IMR-90 (cell line): ENCODE measurements at regions not wholly inside any gene's neighbourhood (a gene's known extent, or its start where the extent isn't known, plus 50 kb on each side); places are given as distances from the start of the nearest gene placed in this dataset.
A peak's percentile ranks its signal among the peaks of the same experiment; 100 is the strongest.

Source experiments
- ATAC-seq: fragments of 200-7000 bp; cut with Tn5 transposase; 2 replicates; pipeline ENCODE4 v1.9.1; 2020; ENCODE audit warnings: low read depth, mild to moderate bottlenecking, moderate library complexity
- BruUV-seq: library from RNA; stranded (reverse); fragments of 400-500 nt; replicated peaks from 2 replicates; lab custom pipeline; 2021; lab: Mats Ljungman, UMichigan
- CTCF ChIA-PET: fragments of 300-600 bp; formaldehyde crosslinking; extraction: SDS; loops from one replicate; lab custom pipeline; 2021; ENCODE audit warnings: antibody characterized with exemption; lab: Yijun Ruan, JAX
- POLR2A ChIA-PET: fragments of 300-600 bp; sonication (Branson Sonifier 250); formaldehyde crosslinking; loops from one replicate; lab custom pipeline; 2022; ENCODE audit warnings: antibody characterized with exemption; ENCODE audit not compliant: unreplicated experiment; lab: Charles Lee
- DNase-seq: peaks from one replicate; pipeline ENCODE4 v3.0.0; 2013
- H2AFZ ChIP-seq: replicated peaks from 2 replicates; pipeline ENCODE3; 2013; ENCODE audit warnings: low read length, mild to moderate bottlenecking; ENCODE audit not compliant: poor library complexity
- H2AK5ac ChIP-seq: 2 replicates; pipeline ENCODE4 v1.6.1; 2013; ENCODE audit warnings: low read depth, low read length, inconsistent platforms
- H2AK9ac ChIP-seq: replicated peaks from 2 replicates; pipeline ENCODE3; 2013; ENCODE audit warnings: mild to moderate bottlenecking, low read depth, low read length, moderate library complexity; ENCODE audit not compliant: poor library complexity
- H2BK120ac ChIP-seq: 2 replicates; pipeline ENCODE4 v1.6.1; 2013; ENCODE audit warnings: low read depth, low read length, inconsistent platforms
- H2BK15ac ChIP-seq: 3 replicates; pipeline ENCODE4 v1.6.1; 2013; ENCODE audit warnings: low read depth, low read length, inconsistent platforms
- H2BK20ac ChIP-seq: 2 replicates; pipeline ENCODE4 v1.6.1; 2013; ENCODE audit warnings: low read depth, mild to moderate bottlenecking, inconsistent platforms, low read length, moderate library complexity
- H2BK5ac ChIP-seq: 2 replicates; pipeline ENCODE4 v1.6.1; 2013; ENCODE audit warnings: mild to moderate bottlenecking, low read depth, low read length, inconsistent platforms; ENCODE audit not compliant: poor library complexity, severe bottlenecking
- H3K14ac ChIP-seq: replicated peaks from 2 replicates; pipeline ENCODE4 v1.6.1; 2013; ENCODE audit warnings: low read depth, low read length, inconsistent platforms
- H3K18ac ChIP-seq: 2 replicates; pipeline ENCODE4 v1.6.1; 2013; ENCODE audit warnings: low read depth, low read length, control low read depth
- H3K23ac ChIP-seq: 2 replicates; pipeline ENCODE4 v1.6.1; 2013; ENCODE audit warnings: low read depth, low read length, inconsistent platforms
- H3K27ac ChIP-seq: 2 replicates; pipeline ENCODE4 v1.5.1; 2013; ENCODE audit warnings: mild to moderate bottlenecking, control low read depth, low read length; ENCODE audit not compliant: insufficient read depth
- H3K27me3 ChIP-seq: 2 replicates; pipeline ENCODE4 v1.6.1; 2013; ENCODE audit warnings: low read length; ENCODE audit not compliant: control insufficient read depth, insufficient read depth
- H3K36me3 ChIP-seq: 2 replicates; pipeline ENCODE4 v1.6.1; 2013; ENCODE audit warnings: low read length, mixed read lengths; ENCODE audit not compliant: control insufficient read depth, insufficient read depth
- H3K4ac ChIP-seq: 2 replicates; pipeline ENCODE4 v1.6.1; 2013; ENCODE audit warnings: low read depth, low read length, inconsistent platforms
- H3K4me1 ChIP-seq: 2 replicates; pipeline ENCODE4 v1.6.1; 2013; ENCODE audit warnings: low read length, mixed read lengths; ENCODE audit not compliant: control insufficient read depth, insufficient read depth
- H3K4me2 ChIP-seq: 2 replicates; pipeline ENCODE4 v1.6.1; 2013; ENCODE audit warnings: low read depth, mild to moderate bottlenecking, control low read depth, low read length, moderate library complexity
- H3K4me3 ChIP-seq: 2 replicates; pipeline ENCODE4 v1.5.1; 2013; ENCODE audit warnings: low read depth, mild to moderate bottlenecking, control low read depth, low read length, moderate library complexity; ENCODE audit not compliant: insufficient read depth
- H3K56ac ChIP-seq: 2 replicates; pipeline ENCODE4 v1.6.1; 2013; ENCODE audit warnings: low read length, inconsistent platforms; ENCODE audit not compliant: insufficient read depth; ENCODE audit errors: extremely low read depth
- H3K79me1 ChIP-seq, 2 experiments: 2 replicates each; pipeline ENCODE4 v1.6.1; 2013; ENCODE audit warnings: low read length in 2 of 2, inconsistent platforms in 1 of 2, low read depth in 1 of 2
- H3K9ac ChIP-seq: 2 replicates; pipeline ENCODE4 v1.6.1; 2013; ENCODE audit warnings: low read depth, low read length, control low read depth
- H3K9me1 ChIP-seq: 2 replicates; pipeline ENCODE4 v1.6.1; 2013; ENCODE audit warnings: low read length, inconsistent platforms; ENCODE audit not compliant: insufficient read depth
- H3K9me3 ChIP-seq: 2 replicates; pipeline ENCODE4 v1.6.1; 2013; ENCODE audit warnings: low read length; ENCODE audit not compliant: control insufficient read depth, insufficient read depth
- H4K20me1 ChIP-seq: 2 replicates; pipeline ENCODE4 v1.6.1; 2013; ENCODE audit warnings: low read length, inconsistent platforms; ENCODE audit not compliant: insufficient read depth
- H4K5ac ChIP-seq: 2 replicates; pipeline ENCODE4 v1.6.1; 2013; ENCODE audit warnings: mild to moderate bottlenecking, low read depth, low read length, control low read depth
- H4K8ac ChIP-seq, 2 experiments: 2 replicates each; pipeline ENCODE4 v1.6.1; 2013; ENCODE audit warnings: low read depth in 2 of 2, low read length in 2 of 2, control low read depth in 1 of 2, inconsistent platforms in 1 of 2
- H4K91ac ChIP-seq: 2 replicates; pipeline ENCODE4 v1.6.1; 2013; ENCODE audit warnings: low read depth, low read length, inconsistent platforms; ENCODE audit not compliant: insufficient read depth
- FOS ChIP-seq: fragments of 150-350 bp; IDR thresholded peaks from 2 replicates; pipeline ENCODE4 v1.6.1; 2016; ENCODE audit warnings: low read depth, low read length
- POLR2A ChIP-seq: IDR thresholded peaks from 2 replicates; pipeline ENCODE4 v1.6.1; 2012; ENCODE audit warnings: mild to moderate bottlenecking, low read depth, low read length
- SMC3 ChIP-seq: fragments of 150-350 bp; IDR thresholded peaks from 2 replicates; pipeline ENCODE4 v1.6.1; 2016; ENCODE audit warnings: low read depth, mild to moderate bottlenecking, antibody characterized with exemption, low read length, moderate library complexity
- WGBS, 2 experiments: methylation state at CpG; one replicate each; pipeline versions ENCODE4 v1.1.5 to v1.1.7; 2013; ENCODE audit warnings: missing lambda C conversion rate in 2 of 2; ENCODE audit not compliant: insufficient read length in 1 of 2; ENCODE audit errors: extremely low coverage in 2 of 2; 5-methylcytosine and 5-hydroxymethylcytosine counted together
- dilution Hi-C: fragments of 300-500 bp; cut with HindIII; formaldehyde crosslinking; loops from one replicate; pipeline ENCODE4 v1.14.3; 2018; ENCODE audit warnings: low sequenced_read_pairs; ENCODE audit not compliant: unreplicated experiment
- in situ Hi-C: fragments of 300-500 bp; cut with MboI; formaldehyde crosslinking; loops from 3 replicates; pipeline ENCODE4 v1.14.3; 2019; ENCODE audit warnings: low sequenced_read_pairs, inconsistent platforms, mixed read lengths
- intact Hi-C: fragments of 100-400 bp; cut with micrococcal nuclease; formaldehyde crosslinking; loops from 2 replicates; pipeline ENCODE4 v1.10.0; 2022

- no peak overlapping the region for H2AK9ac ChIP-seq
- no peaks in the 10 kb centered on the region for H3K36me3 ChIP-seq
- H2BK20ac ChIP-seq: no peak overlapping the region
- H3K9ac ChIP-seq: no peak overlapping the region
- dilution Hi-C loops (no loop called here), in situ Hi-C loops (no loop called here), intact Hi-C loops (no loop called here)
- H4K8ac ChIP-seq: no peak overlapping the region
- H2BK15ac ChIP-seq: no peak overlapping the region
- H3K56ac ChIP-seq: no peak overlapping the region
- H3K4ac ChIP-seq: 0 out of 2 replicates have a peak overlapping the region, but pooled peaks have one; percentile 64
- no peak overlapping the region for H4K91ac ChIP-seq
- no peaks in the 10 kb centered on the region for H3K27me3 ChIP-seq
- no peak overlapping the region for H2AFZ ChIP-seq
- no peak overlapping the region; the same call in 1 of the 2 replicates for H3K14ac ChIP-seq
- H3K9me1 ChIP-seq: peaks cover 10% of the 10 kb centered on the region; the same call in 1 of the 2 replicates
- no peak overlapping the region for H4K5ac ChIP-seq
- H2AK5ac ChIP-seq: 0 out of 2 replicates have a peak overlapping the region, but pooled peaks have one; percentile 83
- BruUV-seq: no TSS peak
- H3K9me3 ChIP-seq: no peaks in the 10 kb centered on the region
- no peak overlapping the region for H3K4me3 ChIP-seq
- DNase-seq (no peak), ATAC-seq (no peak)
- no peaks in the 10 kb centered on the region; the same call in 1 of the 2 replicates for H3K4me1 ChIP-seq
- no peak overlapping the region for H3K23ac ChIP-seq
- no peaks in the 10 kb centered on the region for H3K79me1 ChIP-seq
- H3K18ac ChIP-seq: no peak overlapping the region
- H2BK120ac ChIP-seq: peak overlapping the region; percentile 54; the same call in 1 of the 2 replicates
- no peak overlapping the region for H3K4me2 ChIP-seq
- TF ChIP-seq FOS (no peak), POLR2A (no peak), SMC3 (no peak)
- ChIA-PET CTCF (interaction anchor here (0.6 kb wide), 1 partner anchor 175 kb away, joined by 3 read pairs; no protein-coding TSS in a partner anchor), POLR2A (no interaction called here)
- H4K20me1 ChIP-seq: no peaks in the 10 kb centered on the region
- WGBS, 2 experiments: no CpG with 5 or more reads among the region's 2 CpGs
- H2BK5ac ChIP-seq: no peak overlapping the region
- H3K27ac ChIP-seq: no peak overlapping the region
Measured at GRCh38 chr2:12951657-12951973, 234.9 kb downstream of the TRIB2 start.
